Mesodermal cell (in vitro differentiated cells): ENCODE measurements at regions not wholly inside any gene's neighbourhood (a gene's known extent, or its start where the extent isn't known, plus 50 kb on each side); places are given as distances from the start of the nearest gene placed in this dataset.

ENCODE experiments used
- H3K27ac ChIP-seq: 2 replicates; pipeline ENCODE4 v1.7.0; 2013; ENCODE audit warnings: mild to moderate bottlenecking, low read depth, low read length, moderate library complexity; ENCODE audit not compliant: severe bottlenecking
- H3K36me3 ChIP-seq: 2 replicates; pipeline ENCODE4 v1.7.1; 2013; ENCODE audit warnings: mild to moderate bottlenecking, low read length, moderate library complexity; ENCODE audit not compliant: control insufficient read depth, insufficient read depth
- H3K4me1 ChIP-seq: one replicate; pipeline ENCODE4 v1.7.1; 2013; ENCODE audit warnings: mild to moderate bottlenecking, low read length; ENCODE audit not compliant: insufficient read depth, control insufficient read depth, poor library complexity, severe bottlenecking
- H3K4me3 ChIP-seq: 2 replicates; pipeline ENCODE4 v1.7.0; 2013; ENCODE audit warnings: low read length, control low read depth, mild to moderate bottlenecking; ENCODE audit not compliant: insufficient read depth, poor library complexity, severe bottlenecking; ENCODE audit errors: extremely low read depth
- H3K9me3 ChIP-seq: 2 replicates; pipeline ENCODE4 v1.7.1; 2013; ENCODE audit warnings: mild to moderate bottlenecking, low read length, moderate library complexity; ENCODE audit not compliant: control insufficient read depth
- WGBS, 2 experiments: methylation state at CpG; one replicate each; pipeline ENCODE4 v1.1.5; 2013; ENCODE audit warnings: missing lambda C conversion rate in 2 of 2; ENCODE audit not compliant: insufficient coverage in 2 of 2; 5-methylcytosine and 5-hydroxymethylcytosine counted together

DNA sequence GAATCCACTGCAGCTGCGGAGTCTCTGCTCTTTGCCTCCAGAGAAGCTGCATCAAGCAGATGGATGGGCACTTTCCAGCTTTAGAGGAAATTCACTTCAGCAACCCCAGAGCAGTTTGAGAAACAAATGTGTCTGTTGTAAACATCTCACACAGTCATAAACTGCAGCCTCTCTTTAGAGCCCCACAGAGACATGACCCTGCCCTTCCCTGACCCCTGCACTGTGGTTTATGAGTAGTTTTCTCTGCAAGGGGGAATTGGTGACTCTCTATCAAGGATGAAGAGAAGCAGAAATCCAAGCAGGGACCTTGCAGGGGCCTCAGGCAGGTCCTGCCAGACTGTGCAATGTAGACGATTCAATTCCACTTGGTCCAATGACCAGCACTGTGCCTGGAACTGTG, 160.2 kb downstream of the SH2D4B start:
- Histone ChIP-seq H3K4me1 (no peaks in the 10 kb centered on the region), H3K27ac (no peak overlapping the region), H3K9me3 (no peaks in the 10 kb centered on the region), H3K4me3 (no peak overlapping the region), H3K36me3 (no peaks in the 10 kb centered on the region)
- 92 to 100% methylated on average over 1 to 2 of the region's 2 CpGs for WGBS, 2 experiments

DNA sequence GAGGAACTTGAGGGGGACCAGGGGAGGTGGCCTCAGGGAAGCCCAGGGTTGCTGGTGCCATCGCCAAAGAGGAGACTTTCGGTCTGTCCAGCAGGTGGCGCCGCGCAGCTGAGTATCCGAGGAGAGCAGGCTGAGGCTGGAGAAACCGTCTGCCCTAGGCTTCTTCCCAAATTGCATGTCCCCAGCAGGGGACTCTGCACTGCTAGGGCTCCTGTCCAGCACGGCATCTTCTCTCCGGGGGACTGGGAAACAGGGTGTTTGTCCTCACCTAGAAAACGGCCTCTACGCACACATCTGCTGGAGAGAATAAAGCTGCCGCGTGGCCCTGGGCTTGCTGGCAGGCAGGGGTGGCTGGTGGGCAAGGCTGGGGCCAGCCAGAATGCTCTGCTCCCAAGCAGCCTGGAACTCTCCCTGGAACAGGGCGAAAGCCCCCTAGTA, 161.9 kb downstream of the SH2D4B start:
- WGBS, 2 experiments, result 9 to 15% methylated on average over 13 to 14 of the region's 14 CpGs
- H3K4me1 ChIP-seq, result no peaks in the 10 kb centered on the region
- H3K36me3 ChIP-seq, result no peaks in the 10 kb centered on the region
- no peak overlapping the region for H3K27ac ChIP-seq
- H3K9me3 ChIP-seq, result no peaks in the 10 kb centered on the region
- no peak overlapping the region for H3K4me3 ChIP-seq

DNA sequence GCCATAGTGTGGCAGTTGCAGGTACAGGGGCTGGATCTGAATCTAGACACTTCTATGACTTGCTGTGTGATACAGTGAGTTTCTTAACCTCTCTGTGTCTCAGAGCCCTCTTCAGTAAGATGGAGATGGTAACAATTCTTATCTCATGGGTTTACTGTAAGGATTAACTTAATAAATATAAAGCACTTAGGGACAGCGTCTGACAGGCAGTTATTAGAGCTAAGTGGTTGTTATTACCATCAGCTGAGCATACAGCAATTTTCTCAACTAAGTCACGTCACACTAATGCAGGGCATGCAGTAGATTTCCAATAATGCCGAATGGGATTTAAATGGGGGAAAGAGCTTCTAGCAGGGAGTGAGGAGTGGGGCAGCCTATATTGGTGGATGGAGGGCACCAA, 162.6 kb downstream of the SH2D4B start:
- 83 to 100% methylated on average over 1 to 2 of the region's 3 CpGs for WGBS, 2 experiments
- Histone ChIP-seq H3K9me3 (no peaks in the 10 kb centered on the region), H3K4me3 (no peak overlapping the region), H3K4me1 (no peaks in the 10 kb centered on the region), H3K36me3 (no peaks in the 10 kb centered on the region), H3K27ac (no peak overlapping the region)

DNA sequence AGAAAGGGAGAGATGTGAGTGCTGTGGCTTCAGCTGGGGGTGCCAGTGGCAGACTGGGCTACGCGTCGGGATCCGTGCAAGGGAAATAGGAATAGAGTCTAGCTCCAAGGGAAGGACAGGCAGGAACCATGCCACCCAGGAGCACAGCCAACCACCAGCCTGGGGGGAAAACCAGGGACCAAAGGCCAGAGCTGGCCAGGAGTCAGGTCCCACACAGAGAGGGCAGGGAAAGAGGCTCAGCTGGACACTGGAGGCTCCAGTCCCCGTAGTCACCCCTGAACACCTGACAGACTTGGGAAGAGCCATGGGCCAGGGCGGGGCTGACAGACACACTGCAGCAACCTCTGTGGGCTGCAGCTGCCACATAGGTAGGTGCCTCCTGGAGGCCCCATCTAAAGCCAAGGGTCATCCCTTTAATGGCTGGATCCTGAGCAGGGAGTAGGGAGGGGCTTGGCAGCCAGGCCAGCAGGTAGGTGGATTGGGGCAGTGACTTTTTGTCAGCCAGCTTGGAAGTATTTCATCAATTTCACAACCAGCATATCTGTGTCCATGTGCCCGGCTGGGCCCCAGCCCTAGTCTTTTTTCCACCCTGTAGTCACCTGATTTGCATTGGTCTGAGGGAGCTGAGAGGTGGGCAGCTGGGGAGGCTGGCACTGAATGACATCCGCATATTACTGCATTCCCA, 163.2 kb downstream of the SH2D4B start:
- no peak overlapping the region for H3K4me3 ChIP-seq
- H3K4me1 ChIP-seq, result no peaks in the 10 kb centered on the region
- no peak overlapping the region for H3K27ac ChIP-seq
- no peaks in the 10 kb centered on the region for H3K9me3 ChIP-seq
- 85 to 89% methylated on average over 6 to 7 of the region's 8 CpGs for WGBS, 2 experiments
- H3K36me3 ChIP-seq, result no peaks in the 10 kb centered on the region

DNA sequence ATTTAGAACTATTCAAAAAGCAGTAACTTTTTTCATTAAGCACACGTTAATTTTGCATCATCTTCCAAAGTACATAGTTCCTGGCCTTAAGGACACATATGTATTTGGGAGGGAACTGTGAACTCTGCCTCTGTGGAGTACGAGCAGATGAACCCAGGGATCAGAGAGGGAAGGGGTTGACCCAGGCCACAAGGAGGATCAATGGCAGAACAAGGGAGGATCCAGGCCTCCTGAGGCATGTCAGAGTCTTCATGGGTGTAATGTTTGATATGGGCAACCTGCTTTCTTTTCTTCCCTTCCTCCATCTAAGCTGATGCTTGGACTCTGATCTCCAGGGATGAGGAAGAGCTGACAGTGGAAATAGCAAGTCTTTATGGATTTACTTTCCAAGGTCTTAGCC, 164.0 kb downstream of the SH2D4B start:
- Histone ChIP-seq H3K27ac (no peak overlapping the region), H3K4me3 (no peak overlapping the region), H3K36me3 (no peaks in the 10 kb centered on the region), H3K4me1 (no peaks in the 10 kb centered on the region), H3K9me3 (no peaks in the 10 kb centered on the region)
- whole genome bisulfite sequencing, 2 experiments, result no CpG with 5 or more reads among the region's 2 CpGs

DNA sequence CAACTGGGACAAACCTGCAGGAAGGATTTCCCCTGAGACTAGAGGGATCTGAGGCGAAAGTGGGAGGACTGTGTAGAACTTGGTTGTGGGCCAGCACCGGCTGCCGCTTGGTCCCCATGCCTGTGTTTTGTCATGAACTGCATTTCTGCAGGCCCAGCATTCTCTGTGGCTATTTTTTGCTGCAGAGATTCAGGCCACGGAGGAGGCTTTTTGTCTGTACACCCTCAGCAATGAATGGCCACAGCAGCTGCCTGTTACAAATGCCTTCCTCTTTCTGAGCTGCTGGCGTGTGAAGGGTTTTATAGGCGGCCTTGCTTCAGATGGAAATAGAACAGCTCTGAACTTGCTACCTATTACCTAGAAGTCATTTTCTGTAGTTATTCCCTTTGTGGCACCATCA, 164.4 kb downstream of the SH2D4B start:
- Histone ChIP-seq H3K27ac (no peak overlapping the region), H3K36me3 (no peaks in the 10 kb centered on the region), H3K9me3 (no peaks in the 10 kb centered on the region), H3K4me3 (no peak overlapping the region), H3K4me1 (no peaks in the 10 kb centered on the region)
- WGBS, 2 experiments, result 82 to 88% methylated on average over 5 to 6 of the region's 6 CpGs

DNA sequence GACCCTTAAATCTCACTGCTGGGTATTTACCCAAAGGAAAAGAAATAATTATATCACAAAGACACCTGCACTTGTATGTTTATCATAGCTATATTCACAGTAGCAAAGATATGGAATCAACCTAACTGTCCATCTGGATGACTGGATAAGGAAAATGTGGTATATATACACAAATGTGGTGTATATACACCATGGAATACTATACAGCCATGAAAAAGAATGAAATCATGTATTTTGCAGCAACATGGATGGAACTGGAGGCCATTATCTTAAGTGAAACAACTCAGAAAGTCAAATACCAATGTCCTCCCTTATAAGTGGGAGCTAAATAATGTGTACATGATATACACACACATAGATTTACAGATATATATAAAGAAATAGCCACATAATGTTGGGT, 168.2 kb downstream of the SH2D4B start:
- Histone ChIP-seq H3K27ac (no peak overlapping the region), H3K9me3 (no peaks in the 10 kb centered on the region), H3K4me3 (no peak overlapping the region), H3K4me1 (no peaks in the 10 kb centered on the region), H3K36me3 (no peaks in the 10 kb centered on the region)

DNA sequence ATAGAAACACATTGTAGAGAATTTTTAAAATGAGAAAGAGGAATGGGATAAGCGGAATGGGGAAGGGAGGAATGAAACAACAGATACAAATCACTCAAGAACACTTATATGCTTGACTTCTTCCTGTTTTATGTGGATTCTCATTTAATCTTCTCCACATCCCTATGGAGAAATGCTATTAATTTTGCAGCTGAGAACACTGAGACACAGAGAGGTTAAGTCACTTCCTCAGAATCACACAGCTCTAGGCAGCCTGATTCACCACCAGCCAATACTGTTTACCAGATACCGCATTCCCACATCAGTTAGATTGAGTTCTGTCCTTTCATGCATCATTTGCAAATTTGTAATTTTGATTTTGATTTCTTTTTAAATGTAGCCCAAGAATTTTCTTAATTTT, 170.5 kb downstream of the SH2D4B start:
- Histone ChIP-seq H3K4me3 (no peak overlapping the region), H3K4me1 (no peaks in the 10 kb centered on the region), H3K36me3 (no peaks in the 10 kb centered on the region), H3K9me3 (no peaks in the 10 kb centered on the region), H3K27ac (no peak overlapping the region)
- WGBS, 2 experiments, result 100% methylated on average over 1 of the region's 2 CpGs; no CpG with 5 or more reads in 1 of the 2 experiments

DNA sequence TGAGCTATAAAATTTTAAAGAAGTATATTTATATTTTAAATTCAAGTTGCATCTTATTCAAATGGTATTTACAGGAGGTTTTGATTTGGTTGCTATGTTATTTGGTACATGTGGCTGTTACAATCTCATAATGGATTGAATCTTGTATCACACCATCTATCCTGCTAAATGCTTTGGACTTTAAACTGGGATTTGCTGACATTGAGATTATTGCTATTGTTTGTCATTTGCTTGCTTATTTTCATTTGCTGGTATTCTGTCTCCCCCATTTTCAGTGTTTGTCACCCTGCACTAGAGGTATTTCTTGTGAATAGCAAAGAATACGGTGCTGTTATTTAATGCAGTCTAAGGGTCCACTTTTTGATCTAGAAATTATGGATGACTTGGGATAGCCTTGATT, 171.1 kb downstream of the SH2D4B start:
- no peak overlapping the region for H3K4me3 ChIP-seq
- no CpG with 5 or more reads among the region's 1 CpG for WGBS, 2 experiments
- no peaks in the 10 kb centered on the region for H3K4me1 ChIP-seq
- no peak overlapping the region for H3K27ac ChIP-seq
- H3K9me3 ChIP-seq, result no peaks in the 10 kb centered on the region
- no peaks in the 10 kb centered on the region for H3K36me3 ChIP-seq

DNA sequence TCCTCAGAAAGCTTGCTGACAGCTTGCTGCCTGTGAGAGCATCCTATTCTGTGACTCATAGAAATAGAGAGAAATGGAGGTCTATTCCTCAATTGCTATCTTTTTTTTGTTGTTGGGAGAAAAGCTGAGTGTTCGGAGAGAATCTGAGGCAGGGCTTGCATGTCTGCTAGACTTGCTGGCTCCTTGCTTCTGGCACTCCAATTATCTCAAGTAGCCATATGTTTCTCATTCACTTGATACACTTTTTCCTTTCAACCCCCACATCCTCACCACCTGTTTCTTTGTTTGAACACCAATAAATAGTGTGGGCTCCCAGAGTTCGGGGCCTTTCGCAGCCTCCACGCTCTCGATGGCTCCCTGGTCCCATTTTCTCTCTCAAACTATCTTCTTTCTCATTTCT, 172.2 kb downstream of the SH2D4B start:
- no peak overlapping the region for H3K27ac ChIP-seq
- 89 to 93% methylated on average over 4 to 5 of the region's 5 CpGs for WGBS, 2 experiments
- no peaks in the 10 kb centered on the region for H3K4me1 ChIP-seq
- no peaks in the 10 kb centered on the region for H3K36me3 ChIP-seq
- H3K4me3 ChIP-seq, result no peak overlapping the region
- H3K9me3 ChIP-seq, result no peaks in the 10 kb centered on the region

DNA sequence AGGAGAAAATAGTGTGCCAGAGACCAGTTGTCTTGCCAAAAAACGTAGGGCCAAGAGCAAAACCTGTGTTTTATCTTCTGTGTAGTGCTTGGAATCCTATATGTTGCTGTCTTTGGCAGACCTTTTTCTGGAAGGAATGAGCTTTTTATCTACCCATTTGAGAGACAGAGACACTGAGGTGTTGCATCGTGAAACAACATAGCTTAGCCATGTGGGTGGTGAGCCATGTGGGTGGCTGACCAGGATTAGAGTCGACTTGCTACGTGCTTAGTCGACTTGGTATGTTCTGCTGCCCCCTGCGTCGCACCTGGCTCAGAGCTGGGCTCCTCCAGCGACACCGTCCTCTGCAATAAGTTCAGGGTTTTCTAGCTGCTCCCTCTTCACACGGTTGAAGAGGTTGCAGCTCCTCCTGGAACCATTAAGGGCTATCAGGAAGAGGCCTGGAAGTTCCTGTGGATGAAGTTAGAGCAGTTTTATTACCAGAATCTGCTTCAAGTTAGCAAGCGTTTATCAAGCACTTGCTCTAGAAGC, 175.8 kb downstream of the SH2D4B start:
- Histone ChIP-seq H3K4me1 (no peaks in the 10 kb centered on the region), H3K9me3 (no peaks in the 10 kb centered on the region), H3K4me3 (no peak overlapping the region), H3K36me3 (no peaks in the 10 kb centered on the region), H3K27ac (no peak overlapping the region)
- 89 to 93% methylated on average over 9 to 10 of the region's 11 CpGs for WGBS, 2 experiments
